GM21367 (cell line): ENCODE measurements at regions not wholly inside any gene's neighbourhood (a gene's known extent, or its start where the extent isn't known, plus 50 kb on each side); places are given as distances from the start of the nearest gene placed in this dataset.
A peak's percentile ranks its signal among the peaks of the same experiment; 100 is the strongest.

ENCODE experiments used
- ATAC-seq: cut with Tn5 transposase; IDR thresholded peaks from one replicate; pipeline ENCODE4 v1.9.1; 2021; ENCODE audit not compliant: unreplicated experiment

GRCh38 chr18:25875551-25876240 is 214.7 kb downstream of the SS18 start:
- no peak for ATAC-seq

GRCh38 chr18:25873833-25874232 is 216.6 kb downstream of the SS18 start:
- ATAC-seq, result no peak

- ATAC-seq, result no peak
These were observed 224.1 kb downstream of the SS18 start for GRCh38 chr18:25866331-25866730.

- no peak for ATAC-seq
These were observed 227.4 kb downstream of the SS18 start for GRCh38 chr18:25862881-25863600.

GRCh38 chr18:25853691-25854433 is 236.6 kb downstream of the SS18 start:
- ATAC-seq, result no peak

GRCh38 chr18:25843791-25844190 is 246.6 kb downstream of the SS18 start:
- no peak for ATAC-seq

- ATAC-seq, result no peak
These were observed 247.7 kb downstream of the SS18 start for GRCh38 chr18:25842665-25843064.

- ATAC-seq, result no peak
These were observed 256.4 kb downstream of the SS18 start for GRCh38 chr18:25834061-25834460.

GRCh38 chr18:25832001-25832604 is 258.3 kb downstream of the SS18 start:
- ATAC-seq, result peak; percentile 84

- ATAC-seq, result no peak
These were observed 259.1 kb downstream of the SS18 start for GRCh38 chr18:25831301-25831701.

GRCh38 chr18:25830787-25831186 is 259.6 kb downstream of the SS18 start:
- ATAC-seq, result no peak

- ATAC-seq, result no peak
These were observed 262.4 kb downstream of the SS18 start for GRCh38 chr18:25827961-25828561.

- no peak for ATAC-seq
These were observed 263.2 kb downstream of the SS18 start for GRCh38 chr18:25827228-25827627.

GRCh38 chr18:25826823-25827222 is 263.6 kb downstream of the SS18 start:
- ATAC-seq, result no peak

- ATAC-seq, result no peak
These were observed 264.2 kb downstream of the SS18 start for GRCh38 chr18:25825979-25826776.

GRCh38 chr18:25825056-25825455 is 265.4 kb downstream of the SS18 start:
- ATAC-seq, result no peak

- no peak for ATAC-seq
These were observed 270.6 kb downstream of the SS18 start for GRCh38 chr18:25819746-25820363.

- no peak for ATAC-seq
These were observed 271.9 kb downstream of the SS18 start for GRCh38 chr18:25818505-25818904.

- ATAC-seq, result no peak
These were observed 272.7 kb downstream of the SS18 start for GRCh38 chr18:25817546-25818237.
